HG02870 (cell line): ENCODE measurements at regions not wholly inside any gene's neighbourhood (a gene's known extent, or its start where the extent isn't known, plus 50 kb on each side); places are given as distances from the start of the nearest gene placed in this dataset.
"Not testable (repeated sequence)": the region's sequence is repeated elsewhere in the genome, so short reads cannot be mapped to it uniquely, and the experiment has no call there.

Source experiments
- ATAC-seq: cut with Tn5 transposase; IDR thresholded peaks from one replicate; pipeline ENCODE4 v1.9.1; 2021; ENCODE audit warnings: mild to moderate bottlenecking, moderate library complexity; ENCODE audit not compliant: unreplicated experiment

DNA sequence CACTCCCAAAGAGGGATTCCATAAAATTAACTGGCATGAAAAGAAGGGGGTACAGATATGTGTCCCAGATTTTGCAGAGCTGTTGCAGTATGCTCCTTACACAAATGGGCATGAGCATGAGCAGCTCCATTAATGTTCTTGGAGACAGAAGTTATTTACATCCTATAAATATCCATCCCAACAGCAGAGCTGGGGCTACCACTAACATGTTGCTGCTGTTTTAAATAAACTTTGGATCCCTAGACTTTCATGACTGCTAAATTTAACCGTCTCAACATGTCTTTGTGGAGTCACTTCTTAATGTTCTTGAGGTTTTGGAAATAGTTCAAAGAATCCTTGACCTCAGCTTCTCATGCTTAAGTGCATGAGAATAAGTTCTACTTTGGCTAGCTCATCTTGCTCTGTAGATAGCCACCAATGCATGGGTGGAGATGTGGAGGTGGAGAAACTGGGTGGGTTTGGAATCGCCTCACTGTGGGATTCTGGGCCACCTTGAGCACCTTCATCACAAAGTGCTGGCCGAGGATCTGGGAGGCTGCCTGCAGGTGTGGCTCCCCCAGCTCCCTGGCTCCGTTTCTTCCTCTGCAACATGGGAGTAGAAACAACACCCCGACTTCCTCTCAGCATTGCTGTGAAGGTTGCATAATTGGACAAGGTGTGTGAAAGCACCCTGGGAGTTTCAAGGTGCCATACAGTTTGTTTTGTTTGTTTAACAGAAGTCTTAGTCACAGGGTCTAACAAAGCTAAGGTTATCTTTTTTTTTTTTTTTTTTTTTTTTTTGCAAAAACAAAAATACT lies 307.2 kb downstream of the MYCN start:
- no peak for ATAC-seq

DNA sequence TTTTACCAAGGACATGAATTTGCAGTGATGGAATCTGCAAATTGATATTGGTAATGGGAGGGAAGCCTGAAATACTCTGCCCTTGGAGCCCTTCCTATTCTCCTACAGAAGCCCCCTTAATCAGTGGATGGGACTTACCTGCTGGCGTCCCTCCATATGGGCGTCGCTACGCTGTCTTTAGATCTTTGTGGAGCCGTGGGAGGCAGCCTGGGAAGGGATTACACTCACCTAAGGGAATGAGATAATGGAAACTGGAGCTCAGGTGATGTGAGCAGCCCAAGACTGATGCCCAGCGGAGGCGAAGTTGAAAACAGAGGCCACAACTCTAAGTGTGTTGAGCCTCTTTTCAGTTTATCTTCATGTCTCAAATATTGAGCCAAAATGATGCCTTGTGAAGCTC lies 306.6 kb downstream of the MYCN start:
- no peak for ATAC-seq

DNA sequence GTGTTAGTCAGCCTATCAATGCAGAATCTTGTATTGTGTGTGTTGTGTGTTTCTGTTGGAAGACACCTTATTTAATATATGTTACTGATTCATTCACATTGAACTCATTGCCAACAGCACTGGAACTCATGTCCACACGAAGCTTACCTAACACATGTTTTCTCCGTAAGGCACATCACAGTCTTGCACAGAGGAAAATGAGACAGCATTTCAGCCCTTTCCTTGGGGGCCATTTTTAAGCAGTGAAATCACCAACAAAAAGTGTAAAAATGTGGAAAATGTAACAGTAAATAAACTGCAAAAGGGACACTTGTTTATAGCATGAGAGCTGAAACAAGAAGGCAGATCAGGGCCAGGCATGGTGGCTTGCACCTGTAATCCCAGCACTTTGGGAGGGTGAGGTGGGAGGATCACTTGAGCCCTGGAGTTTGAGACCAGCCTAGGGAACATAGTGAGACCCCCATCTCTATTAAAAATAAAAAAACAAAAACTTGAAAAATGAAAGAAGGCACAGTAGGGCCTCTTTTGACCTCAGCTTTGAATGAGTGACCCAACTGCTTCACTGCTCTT lies 306.0 kb downstream of the MYCN start:
- ATAC-seq: no peak

DNA sequence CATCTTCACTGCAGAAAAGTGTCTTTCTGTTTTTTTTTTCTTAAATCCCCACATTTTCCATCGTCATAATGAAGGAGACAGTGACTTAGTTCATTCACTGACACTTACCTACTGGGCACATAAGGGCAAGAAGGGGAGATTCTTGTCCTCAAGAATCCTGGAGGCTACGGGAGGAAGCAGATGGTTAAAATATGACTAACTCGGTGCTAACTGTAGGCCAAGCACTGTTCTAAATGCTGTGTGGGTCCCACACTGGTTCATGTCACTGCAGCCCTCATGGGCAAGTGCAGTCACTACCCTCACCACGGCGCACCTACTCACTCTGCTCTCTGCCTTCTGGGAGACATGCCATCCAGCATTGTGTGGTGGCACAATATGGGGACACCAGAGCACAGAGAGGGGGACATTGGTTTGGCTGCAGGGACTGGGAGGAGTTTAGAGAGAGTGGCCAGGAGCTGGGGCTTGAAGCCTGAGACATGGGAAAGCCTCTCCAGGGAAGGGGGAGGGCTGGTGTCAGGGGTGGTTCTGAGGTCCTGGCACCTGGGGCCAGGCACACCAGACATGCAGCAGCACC lies 305.2 kb downstream of the MYCN start:
- ATAC-seq: no peak

DNA sequence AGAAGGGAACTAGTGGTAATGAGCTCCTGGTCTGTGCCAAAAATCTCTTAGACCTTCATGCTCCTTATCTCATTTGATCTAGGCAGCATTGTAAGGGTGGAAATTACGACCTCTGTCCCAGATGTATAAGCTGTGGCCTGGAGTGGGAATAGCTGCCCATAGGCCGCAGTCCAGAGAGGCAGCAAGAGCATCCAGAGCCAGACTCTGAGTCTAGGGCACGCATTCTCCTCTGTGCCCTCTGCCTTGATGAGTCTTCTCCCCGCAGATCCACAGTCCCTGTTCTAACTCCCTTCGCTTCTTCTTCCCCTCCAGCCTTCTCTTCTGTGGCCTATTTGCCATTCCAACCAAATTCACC lies 304.6 kb downstream of the MYCN start:
- ATAC-seq: no peak

DNA sequence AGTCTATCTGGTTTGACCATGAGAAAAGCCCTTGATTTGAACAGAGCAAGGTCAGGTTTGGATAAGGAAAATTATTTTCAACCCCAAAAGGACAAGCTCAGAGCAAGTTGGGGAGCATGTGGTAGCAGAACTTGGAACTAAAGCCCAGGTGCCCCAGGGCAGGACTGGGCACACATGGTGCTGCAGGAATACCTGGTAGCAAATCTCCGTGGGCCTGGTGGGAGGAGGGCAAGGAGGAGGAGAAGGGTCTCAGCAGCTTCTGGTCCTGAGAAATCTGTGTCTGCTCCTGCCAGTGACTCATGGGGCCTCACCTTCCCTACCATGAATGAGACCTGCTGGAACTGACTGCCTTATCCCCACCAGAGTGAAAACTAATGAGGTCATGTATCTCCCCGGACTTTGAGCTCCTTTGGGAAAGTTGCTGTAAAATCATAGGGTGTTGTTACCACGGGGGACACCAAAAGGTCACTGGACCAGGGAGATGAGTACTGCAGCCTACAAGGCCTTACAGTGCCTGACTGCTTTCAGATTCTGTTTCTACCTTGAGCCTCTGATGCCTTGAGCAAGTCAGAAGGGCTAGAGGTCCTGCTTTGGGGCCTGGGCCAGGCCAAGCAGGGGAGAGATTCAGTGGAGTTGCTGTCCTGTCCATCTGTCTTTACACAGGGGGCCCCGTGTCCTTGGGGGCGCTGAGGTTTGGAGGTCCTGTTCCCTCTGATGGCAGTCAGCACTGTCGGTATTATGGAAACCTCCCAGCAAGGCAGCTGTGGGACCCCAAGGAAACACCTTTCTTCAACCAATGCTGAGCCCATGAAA lies 304.0 kb downstream of the MYCN start:
- no peak for ATAC-seq

DNA sequence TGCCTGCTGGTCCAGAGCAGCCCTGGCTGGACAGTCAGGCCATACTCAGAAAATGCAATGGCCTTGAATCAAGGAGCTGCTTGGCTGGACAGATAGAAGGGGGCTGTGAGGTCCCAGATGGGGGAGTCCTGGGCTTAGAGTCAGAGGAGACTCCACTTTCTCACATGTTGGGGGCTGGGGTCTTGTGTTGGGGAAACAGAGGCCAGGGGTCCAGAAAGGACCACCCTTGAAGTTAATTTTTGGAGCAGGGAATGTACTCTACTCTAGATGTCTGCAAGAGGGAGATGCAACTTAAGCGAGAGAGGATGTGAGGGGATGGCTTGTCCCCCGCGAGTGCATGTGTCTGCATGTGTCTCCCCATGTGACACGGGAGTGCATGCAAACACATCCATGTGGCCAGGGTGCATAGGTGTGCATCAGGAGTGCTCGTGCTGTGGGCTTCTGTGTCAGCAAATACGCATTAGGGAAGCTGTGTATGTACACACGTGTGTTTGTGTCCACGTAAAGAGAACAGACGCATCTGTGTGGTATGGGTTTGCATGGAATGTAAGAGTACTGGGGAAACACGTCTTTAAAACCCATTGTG lies 303.2 kb downstream of the MYCN start:
- ATAC-seq: no peak

DNA sequence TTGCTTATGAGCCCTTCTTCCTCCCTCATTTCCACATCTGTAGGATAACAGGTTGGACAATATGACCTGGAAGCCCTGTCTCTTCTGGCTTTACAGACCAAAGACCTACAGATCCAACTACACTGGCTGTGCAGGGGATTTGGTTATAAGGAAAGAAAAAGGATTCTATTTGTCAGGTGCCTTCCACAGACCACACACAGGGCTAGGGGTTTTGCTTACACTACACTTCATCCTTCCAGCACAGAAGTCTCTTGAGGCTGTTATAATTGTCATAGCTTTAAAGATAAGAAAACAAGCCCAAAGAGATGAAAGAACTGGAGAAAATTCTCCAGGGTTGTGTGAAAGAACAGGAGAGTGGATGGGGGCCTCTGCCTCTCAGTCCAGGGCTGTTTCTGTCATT lies 302.6 kb downstream of the MYCN start:
- no peak for ATAC-seq

DNA sequence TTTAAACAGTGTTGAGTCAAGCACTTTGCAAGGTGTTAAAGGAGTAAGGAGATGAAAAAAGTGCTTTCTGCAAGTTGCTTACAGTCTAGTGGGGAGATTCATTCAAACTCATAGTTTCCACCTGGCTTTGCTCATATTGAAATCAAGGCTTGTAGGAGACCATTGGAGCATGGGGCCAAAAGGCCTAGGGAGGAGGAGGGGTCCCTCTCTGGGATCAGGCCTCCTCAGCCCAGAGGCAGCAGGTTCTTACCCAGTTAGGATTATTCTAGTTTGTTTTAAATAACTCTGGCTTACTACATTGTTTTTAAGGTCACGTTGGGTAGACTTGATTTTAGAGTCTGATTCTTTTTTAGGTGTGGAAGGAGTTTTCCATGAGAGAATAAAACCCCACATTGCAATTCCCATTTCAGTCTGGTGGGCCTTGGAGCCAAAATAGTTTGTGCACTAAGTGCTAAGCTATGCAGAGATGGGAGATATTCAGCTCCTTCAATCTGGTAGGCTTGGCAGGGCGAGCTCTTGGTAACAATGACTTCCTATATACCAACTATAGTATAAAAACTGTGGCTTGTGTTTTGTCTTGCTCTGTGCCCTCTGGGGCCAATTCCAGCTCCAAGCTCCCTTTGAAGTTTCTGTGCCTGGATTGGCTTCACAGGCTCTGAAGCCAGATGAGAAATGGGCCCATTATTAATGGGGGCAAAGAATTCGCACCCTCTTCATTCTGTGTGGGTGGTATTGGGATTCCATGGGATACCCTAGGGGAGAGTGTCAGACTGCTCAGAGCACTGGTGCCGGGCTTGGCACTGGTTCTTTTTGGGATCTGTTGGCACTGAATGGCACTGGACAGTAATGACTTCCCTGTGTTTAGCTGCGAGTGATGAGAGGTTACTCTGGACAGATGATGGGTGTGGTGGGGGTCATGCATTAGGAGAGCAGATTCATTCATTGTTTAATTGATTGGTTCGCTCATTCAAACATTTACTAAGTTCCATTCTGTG lies 301.1 kb downstream of the MYCN start:
- no peak for ATAC-seq

DNA sequence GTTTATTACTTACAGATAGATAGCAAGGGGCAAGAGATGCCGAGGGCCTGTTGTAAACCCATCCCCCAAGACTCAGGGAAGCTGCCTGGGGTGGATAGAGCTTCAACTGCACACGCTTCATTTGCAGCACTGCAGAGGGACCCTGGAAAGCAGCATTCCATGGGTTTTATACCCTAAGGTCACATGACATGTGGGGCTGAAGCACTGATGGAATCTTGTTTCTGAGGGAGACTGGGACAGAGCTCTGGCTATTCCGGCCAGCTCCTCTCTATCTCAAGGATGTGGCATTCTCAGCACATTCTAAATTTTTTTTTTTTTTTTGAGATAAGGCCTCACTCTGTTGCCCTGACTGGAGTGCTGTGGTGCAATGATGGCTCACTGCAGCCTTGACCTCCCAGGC lies 300.1 kb downstream of the MYCN start:
- ATAC-seq: no peak

DNA sequence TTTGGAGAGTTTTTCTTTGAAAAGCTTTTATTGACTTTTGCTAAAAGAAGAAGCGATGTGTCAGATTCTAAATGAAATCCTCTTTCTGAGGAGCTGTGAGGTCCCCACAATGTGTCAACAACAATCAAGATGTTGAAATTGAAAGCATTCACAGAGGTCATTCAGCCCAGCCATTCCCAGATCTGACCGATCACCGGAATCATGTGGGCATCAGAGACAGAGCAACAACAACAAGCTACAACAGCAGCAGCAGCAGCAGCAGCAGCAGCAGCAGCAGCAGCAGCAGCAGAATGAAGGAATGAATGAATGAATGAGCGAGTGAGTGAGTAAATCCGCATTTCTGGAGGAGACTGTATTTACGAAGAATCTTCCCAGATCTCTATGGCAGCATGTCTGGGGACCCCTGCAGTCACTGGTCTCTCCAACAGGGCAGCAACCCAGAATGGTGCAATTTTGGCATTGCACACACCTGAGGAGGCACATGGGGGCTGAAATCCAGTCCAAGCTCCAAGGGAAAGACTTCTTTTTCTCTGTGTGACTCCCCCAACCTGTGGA lies 299.0 kb downstream of the MYCN start:
- no peak for ATAC-seq

DNA sequence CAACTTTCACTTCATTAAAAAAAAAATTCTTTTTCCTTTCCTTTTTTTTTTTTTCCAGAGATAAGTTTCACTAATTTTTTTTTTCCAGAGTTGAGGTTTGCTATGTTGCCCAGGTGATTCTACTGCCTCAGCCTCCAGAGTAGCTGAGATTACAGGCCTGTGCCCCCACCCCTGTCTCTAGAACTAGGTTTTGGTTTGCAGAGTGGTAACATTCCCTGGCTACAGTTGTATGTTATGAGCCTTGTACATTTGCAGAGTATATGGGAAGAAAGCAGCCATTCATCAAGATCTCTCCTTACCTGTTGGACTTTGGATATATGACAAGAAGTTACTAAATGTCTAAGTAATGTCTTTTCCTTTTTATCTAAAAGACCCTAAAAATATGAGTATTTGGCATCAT lies 298.4 kb downstream of the MYCN start:
- no peak for ATAC-seq

DNA sequence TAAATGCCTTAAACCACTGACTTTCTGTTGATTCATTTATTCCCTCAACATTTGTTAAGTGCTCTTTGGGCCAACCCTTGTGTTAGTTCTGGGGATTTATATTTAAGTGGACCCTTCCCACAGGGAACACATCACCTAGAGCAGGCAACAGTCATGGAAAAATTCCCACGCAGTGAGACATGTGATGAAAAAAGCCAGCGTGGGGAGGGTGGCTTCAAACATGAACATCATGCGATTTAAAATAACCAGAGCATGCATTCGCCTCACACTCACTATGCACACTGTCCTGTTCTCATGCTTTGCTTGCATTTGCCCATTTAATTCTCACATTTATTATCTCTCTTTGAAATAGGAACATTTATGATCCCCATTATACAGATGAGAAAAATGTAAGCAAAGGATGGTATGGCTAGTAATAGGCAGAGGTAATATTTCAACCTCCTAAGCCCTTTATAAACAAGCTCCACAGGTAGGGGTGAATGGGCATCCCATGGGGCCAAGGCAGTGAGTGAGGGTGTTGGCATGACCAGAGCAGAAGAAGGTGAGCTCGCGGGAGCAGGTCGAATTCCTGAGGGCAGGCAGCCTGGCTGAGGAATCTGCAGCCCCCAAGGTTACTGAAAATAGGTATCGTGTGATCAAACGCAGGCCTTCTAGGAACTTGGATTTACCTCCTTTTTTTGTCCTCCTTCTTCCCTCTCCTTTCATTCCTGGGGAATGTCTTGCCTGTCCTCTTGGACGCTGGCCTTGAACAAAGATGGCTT lies 297.8 kb downstream of the MYCN start:
- no peak for ATAC-seq

DNA sequence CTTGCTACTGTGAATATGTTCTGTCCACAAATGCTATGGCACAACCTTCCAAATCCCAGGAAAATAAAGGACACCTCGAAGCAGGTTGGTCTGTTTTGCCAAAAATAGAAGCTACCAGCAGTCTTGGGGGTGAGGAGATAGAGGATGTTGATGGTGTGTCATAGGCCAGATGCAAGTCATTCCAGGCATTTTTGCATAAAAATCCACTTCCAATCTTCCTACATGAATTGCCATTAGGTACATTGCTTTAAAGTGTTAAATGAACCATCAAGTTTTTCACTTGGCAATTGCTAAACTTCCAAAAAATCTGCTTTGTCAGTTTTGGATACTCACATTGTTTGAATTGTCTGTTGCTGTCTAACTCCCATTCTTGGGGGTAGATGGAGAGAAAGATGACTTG lies 295.4 kb downstream of the MYCN start:
- ATAC-seq: no peak

DNA sequence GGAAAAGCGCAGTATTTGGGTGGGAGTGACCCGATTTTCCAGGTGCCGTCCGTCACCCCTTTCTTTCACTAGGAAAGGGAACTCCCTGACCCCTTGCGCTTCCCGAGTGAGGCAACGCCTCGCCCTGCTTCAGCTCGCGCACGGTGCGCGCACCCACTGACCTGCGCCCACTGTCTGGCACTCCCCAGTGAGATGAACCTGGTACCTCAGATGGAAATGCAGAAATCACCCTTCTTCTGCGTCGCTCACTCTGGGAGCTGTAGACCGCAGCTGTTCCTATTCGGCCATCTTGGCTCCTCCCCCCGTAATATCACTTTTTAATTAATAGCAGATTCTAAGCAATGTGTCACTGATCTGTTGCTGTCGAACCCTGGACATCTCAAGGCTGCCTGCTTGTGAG lies 294.9 kb downstream of the MYCN start:
- ATAC-seq: not testable (repeated sequence)

DNA sequence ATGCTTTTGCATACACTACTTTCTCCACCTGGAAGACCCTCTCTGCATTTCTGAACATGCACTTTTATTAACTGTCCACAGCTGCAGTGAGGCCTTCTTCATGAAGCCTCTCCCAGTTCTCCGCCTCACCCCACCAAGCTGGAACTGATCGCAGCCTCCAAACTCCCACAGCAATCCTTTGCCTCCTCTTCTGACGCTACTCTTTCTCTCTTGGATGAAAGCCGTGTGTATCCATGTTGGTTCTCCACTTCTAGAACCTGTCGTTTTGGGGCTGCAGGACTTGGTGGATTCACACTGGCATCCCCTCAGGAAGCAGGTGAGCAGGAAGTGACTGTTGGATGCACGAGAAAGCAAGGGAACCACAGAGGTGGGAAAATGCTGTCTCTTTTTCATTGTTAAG lies 288.6 kb downstream of the MYCN start:
- ATAC-seq: no peak

DNA sequence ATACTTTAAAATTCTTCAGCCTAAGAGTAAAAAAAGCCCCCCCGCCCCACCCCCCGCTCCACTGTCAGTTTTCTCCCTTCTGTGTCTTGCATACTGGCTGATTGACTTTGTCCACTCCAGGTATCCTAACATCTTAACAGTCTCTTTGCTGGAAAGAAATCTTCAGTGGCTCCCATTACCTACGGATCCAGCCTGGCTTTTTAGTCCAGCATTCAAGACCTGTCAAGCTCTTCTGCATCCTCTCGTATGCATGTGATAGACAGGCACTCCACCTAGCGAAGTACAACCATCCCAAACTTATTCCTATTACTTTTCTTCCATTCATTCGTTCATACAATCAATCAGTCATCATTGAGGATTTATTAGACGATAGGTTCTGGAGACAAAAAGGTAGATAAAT lies 288.1 kb downstream of the MYCN start:
- ATAC-seq: no peak

DNA sequence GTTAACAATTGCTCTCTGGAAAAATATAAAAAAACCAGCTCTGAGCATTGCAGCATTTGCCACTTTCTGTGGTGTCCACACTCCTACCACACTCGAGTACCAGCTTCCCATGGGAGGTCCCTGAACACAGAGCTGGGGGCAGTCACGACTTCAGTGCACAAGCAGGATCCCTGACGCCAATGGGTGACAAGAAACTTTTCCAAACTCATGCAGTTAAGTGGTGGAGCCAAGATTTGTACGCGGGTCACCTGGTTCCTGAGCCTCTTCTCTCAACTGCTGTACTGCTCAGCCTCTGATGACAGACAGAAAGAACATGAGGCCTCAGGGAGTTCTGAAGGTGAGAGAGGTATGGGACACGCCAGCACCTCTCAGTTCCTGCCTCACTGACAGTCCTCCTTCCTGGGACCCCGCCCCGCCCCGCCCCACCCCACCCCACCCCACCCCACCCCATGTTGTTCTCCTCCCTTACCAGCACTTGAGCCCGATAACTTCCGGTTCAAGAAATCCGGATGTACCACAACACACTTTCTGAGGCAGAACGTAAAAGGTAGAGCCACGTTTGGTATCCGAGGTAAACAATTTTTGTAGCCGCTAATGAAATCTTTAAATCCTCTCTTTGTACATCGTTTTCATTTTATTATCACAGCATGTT lies 287.6 kb downstream of the MYCN start:
- no peak for ATAC-seq
